Effector memory CD8-positive, alpha-beta T cell (primary cell): ENCODE measurements at regions not wholly inside any gene's neighbourhood (a gene's known extent, or its start where the extent isn't known, plus 50 kb on each side); places are given as distances from the start of the nearest gene placed in this dataset.

Experiments used
- ATAC-seq: fragments of 150-1000 bp; cut with Tn5 transposase; replicated peaks from 2 replicates; pipeline ENCODE4 v1.10.0; 2021; ENCODE audit warnings: mild to moderate bottlenecking, moderate library complexity
- DNase-seq, 3 experiments: peaks; one replicate each; pipeline ENCODE4 v3.0.0; 2021
- H3K27ac Mint-ChIP-seq, 2 donors: one replicate each; pipeline ENCODE4 v1.8.0; 2022; ENCODE audit warnings: mild to moderate bottlenecking in 2 of 2, mixed read lengths in 2 of 2, moderate library complexity in 2 of 2
- H3K27me3 Mint-ChIP-seq, 2 donors: one replicate each; pipeline ENCODE4 v1.8.0; 2022; ENCODE audit warnings: mixed read lengths in 2 of 2
- H3K36me3 Mint-ChIP-seq: one replicate; pipeline ENCODE4 v1.8.0; 2022; ENCODE audit warnings: mild to moderate bottlenecking, moderate library complexity, mixed read lengths; ENCODE audit not compliant: insufficient read depth
- H3K4me1 Mint-ChIP-seq, 2 donors: one replicate each; pipeline ENCODE4 v1.8.0; 2022; ENCODE audit warnings: low read depth in 2 of 2, mixed read lengths in 2 of 2
- H3K4me3 Mint-ChIP-seq, 2 donors: one replicate each; pipeline ENCODE4 v1.8.0; 2022; ENCODE audit warnings: mild to moderate bottlenecking in 2 of 2, mixed read lengths in 2 of 2, moderate library complexity in 2 of 2
- H3K9me3 Mint-ChIP-seq, 2 donors: one replicate each; pipeline ENCODE4 v1.8.0; 2022; ENCODE audit warnings: mixed read lengths in 2 of 2

DNA sequence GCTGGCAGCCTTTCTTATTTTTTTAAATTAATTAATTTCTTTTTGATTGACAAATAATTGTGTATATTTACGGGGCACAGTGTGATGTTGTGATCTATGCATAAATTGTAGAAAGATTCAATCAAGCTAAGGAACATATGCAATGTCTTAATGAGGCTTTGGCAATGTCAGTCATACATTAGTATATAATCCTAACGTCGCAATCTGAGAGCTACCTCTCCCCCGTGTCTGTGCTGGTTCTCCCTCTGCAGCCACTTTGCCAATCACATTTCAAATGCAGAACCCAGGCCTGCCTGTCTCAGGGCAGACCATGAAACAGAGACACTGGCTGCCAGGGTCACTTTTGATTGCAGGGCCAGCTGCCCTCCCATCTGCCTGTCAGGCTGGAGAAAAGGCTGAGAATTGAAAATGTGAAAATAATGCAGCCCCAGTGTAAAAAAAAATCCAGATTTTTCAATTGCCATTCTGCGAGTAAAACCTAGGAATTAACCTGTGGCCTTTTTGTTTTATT, 56.3 kb downstream of the SLC24A2 start:
- Mint-ChIP-seq H3K27ac (no peak overlapping the region), H3K9me3 (no peaks in the 10 kb centered on the region), H3K4me3 (no peak overlapping the region), H3K4me1 (no peaks in the 10 kb centered on the region), H3K36me3 (no peaks in the 10 kb centered on the region), H3K27me3 (no peaks in the 10 kb centered on the region)
- no peak for ATAC-seq
- DNase-seq = no peak

DNA sequence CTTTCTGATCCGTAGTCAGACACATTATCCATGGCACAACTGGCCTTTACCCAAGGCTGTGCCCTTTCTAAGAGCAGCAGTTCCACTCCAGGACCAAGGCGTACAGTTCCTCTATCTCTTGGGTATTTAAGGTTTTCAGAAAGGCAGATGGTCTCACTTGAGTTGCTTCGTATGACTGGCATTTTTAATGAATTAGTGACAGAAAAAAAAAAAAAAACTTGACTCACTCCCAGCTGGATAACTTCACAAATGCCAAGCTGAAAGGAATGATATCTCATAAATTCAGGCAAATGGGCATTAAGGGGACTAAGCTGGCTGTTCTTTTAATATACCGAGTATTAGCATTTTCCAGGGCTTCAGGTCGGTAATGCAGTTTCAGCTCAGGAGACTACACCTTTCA, 60.7 kb downstream of the SLC24A2 start:
- Mint-ChIP-seq H3K27me3 (no peaks in the 10 kb centered on the region), H3K4me3 (no peak overlapping the region), H3K27ac (no peak overlapping the region), H3K36me3 (no peaks in the 10 kb centered on the region), H3K4me1 (no peaks in the 10 kb centered on the region), H3K9me3 (no peaks in the 10 kb centered on the region)
- DNase-seq = no peak
- no peak for ATAC-seq

GRCh38 chr9:19725970-19726369, 62.9 kb downstream of the SLC24A2 start:
- Mint-ChIP-seq H3K4me1 (no peaks in the 10 kb centered on the region), H3K4me3 (no peak overlapping the region), H3K27ac (no peak overlapping the region), H3K36me3 (no peaks in the 10 kb centered on the region), H3K9me3 (no peaks in the 10 kb centered on the region), H3K27me3 (no peaks in the 10 kb centered on the region)
- DNase-seq (no peak), ATAC-seq (no peak)

- Mint-ChIP-seq H3K27me3 (no peaks in the 10 kb centered on the region), H3K4me3 (no peak overlapping the region), H3K9me3 (no peaks in the 10 kb centered on the region), H3K36me3 (no peaks in the 10 kb centered on the region), H3K27ac (no peak overlapping the region), H3K4me1 (no peaks in the 10 kb centered on the region)
- ATAC-seq = no peak
- no peak for DNase-seq
These were observed 68.5 kb downstream of the SLC24A2 start for GRCh38 chr9:19720377-19720776.

DNA sequence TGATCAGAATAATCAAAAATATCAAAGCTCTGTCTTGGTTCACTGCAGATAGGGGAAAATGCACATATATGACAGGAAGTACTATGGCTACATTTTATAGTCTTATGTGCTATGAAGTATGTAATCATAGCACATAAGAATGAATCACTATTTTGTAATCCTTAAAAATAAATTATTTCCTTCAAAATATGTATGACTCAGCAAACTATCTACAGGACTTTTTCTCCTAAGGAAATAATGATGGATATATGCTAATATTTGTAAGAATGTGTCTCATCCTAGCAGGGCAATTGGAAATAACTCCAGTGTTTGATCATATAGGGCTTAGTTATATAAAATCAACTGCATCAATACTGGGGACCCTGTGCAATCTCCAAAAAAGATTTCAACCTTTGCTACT, 85.1 kb downstream of the SLC24A2 start:
- Mint-ChIP-seq H3K9me3 (no peaks in the 10 kb centered on the region), H3K4me3 (no peak overlapping the region), H3K27me3 (no peaks in the 10 kb centered on the region), H3K27ac (no peak overlapping the region), H3K4me1 (no peaks in the 10 kb centered on the region), H3K36me3 (no peaks in the 10 kb centered on the region)
- DNase-seq (no peak), ATAC-seq (no peak)

GRCh38 chr9:19701991-19702390, 86.8 kb downstream of the SLC24A2 start:
- H3K4me3 Mint-ChIP-seq = no peak overlapping the region
- no peaks in the 10 kb centered on the region for H3K36me3 Mint-ChIP-seq
- H3K9me3 Mint-ChIP-seq = no peaks in the 10 kb centered on the region
- no peaks in the 10 kb centered on the region for H3K27me3 Mint-ChIP-seq
- ATAC-seq (no peak), DNase-seq (no peak)
- H3K27ac Mint-ChIP-seq = no peak overlapping the region
- no peaks in the 10 kb centered on the region for H3K4me1 Mint-ChIP-seq

DNA sequence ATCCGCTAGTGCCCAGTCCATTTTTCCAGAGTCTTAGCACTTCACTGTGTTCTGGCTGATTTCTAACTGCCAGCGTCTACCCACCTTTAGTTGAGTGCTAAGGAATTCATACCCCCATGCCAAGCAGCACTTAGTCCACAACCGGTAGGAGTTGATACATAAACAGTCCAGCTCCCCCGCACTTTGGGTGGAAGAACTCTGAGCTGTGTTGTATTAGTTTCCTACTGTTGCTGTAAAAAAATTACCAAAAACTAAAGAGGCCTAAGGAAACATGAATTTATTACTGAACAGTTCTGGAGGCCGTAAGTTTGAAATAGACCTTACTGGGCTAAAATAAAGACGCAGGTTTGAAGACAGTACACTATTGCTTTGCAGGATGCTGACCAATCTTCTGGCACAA, 87.6 kb downstream of the SLC24A2 start:
- no peaks in the 10 kb centered on the region for H3K27me3 Mint-ChIP-seq
- no peak for DNase-seq
- no peak for ATAC-seq
- H3K36me3 Mint-ChIP-seq = no peaks in the 10 kb centered on the region
- no peak overlapping the region for H3K27ac Mint-ChIP-seq
- no peaks in the 10 kb centered on the region for H3K9me3 Mint-ChIP-seq
- H3K4me3 Mint-ChIP-seq = no peak overlapping the region
- H3K4me1 Mint-ChIP-seq = no peaks in the 10 kb centered on the region

DNA sequence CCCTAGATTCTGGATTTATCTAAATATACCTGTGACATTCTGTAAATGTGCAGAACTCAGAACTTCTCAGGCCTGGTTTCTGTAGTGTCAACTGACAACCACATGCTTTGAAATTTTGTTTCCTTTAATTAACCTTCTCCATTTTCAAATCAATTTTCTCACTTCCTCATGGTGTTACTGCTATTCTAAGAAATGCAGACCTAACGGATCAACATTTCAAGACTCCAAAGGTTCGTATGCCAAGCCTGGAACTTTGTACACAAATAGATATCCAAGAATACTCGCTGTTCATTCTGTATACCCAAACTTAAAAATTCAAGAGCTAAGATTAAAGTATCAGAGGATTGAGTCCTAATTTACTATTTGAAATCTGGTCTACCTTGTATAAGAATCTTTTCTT, 88.1 kb downstream of the SLC24A2 start:
- ATAC-seq = no peak
- H3K36me3 Mint-ChIP-seq = no peaks in the 10 kb centered on the region

DNA sequence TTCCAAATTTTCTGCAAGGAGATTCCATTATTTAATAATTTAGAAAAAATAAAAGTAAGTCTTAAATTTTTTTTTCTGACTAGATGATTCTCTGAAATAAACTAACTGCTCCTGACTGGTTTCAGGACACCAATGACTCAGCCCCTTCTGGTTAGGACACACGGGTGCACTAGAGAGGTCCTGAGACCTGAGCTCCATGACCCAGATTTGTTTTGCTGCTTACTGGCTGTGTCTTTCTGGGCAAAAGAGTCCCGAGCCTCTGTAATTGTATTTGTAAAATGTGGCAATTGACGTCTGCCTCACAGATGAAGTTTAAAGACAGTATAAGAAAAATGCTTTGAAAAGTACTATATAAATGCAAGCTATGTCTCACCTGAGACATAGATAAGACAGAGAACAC, 89.1 kb downstream of the SLC24A2 start:
- no peak for DNase-seq
- Mint-ChIP-seq H3K27me3 (peaks cover 0 to 2% of the 10 kb centered on the region in 2 donors), H3K9me3 (no peaks in the 10 kb centered on the region), H3K4me3 (no peak overlapping the region), H3K36me3 (no peaks in the 10 kb centered on the region), H3K4me1 (no peaks in the 10 kb centered on the region), H3K27ac (no peak overlapping the region)
- ATAC-seq = no peak

More for the DNA sequence above, 88.1 kb downstream of the SLC24A2 start:
- Mint-ChIP-seq H3K27me3 (no peaks in the 10 kb centered on the region), H3K4me3 (no peak overlapping the region), H3K27ac (no peak overlapping the region), H3K9me3 (no peaks in the 10 kb centered on the region), H3K4me1 (no peaks in the 10 kb centered on the region)
- no peak for DNase-seq

GRCh38 chr9:19698960-19699359, 89.9 kb downstream of the SLC24A2 start:
- DNase-seq (no peak), ATAC-seq (no peak)
- Mint-ChIP-seq H3K27me3 (peaks cover 0 to 5% of the 10 kb centered on the region in 2 donors), H3K9me3 (no peaks in the 10 kb centered on the region), H3K36me3 (no peaks in the 10 kb centered on the region), H3K4me1 (no peaks in the 10 kb centered on the region), H3K27ac (no peak overlapping the region), H3K4me3 (no peak overlapping the region)

DNA sequence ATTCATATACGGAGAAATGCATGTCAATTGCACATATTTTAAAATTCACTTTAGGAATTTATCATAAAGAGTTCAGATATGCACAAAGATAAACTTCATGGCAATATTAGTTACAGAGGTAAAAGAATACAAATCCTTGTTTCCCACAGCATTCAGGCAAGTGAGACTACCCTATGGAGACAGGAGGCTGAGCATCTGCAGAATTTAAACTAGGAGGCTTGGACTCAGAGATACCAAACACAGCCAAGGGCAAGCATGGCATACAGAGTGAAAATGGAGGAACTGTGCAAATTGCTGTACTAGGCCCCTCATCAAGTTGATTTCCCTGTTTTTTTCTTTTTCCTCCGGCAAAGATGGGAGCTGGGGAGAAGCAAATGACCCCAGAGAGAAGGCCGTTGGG, 94.2 kb downstream of the SLC24A2 start:
- Mint-ChIP-seq H3K36me3 (no peaks in the 10 kb centered on the region), H3K4me3 (no peak overlapping the region), H3K4me1 (no peaks in the 10 kb centered on the region), H3K27me3 (peaks cover 0 to 5% of the 10 kb centered on the region in 2 donors), H3K9me3 (peaks cover 0 to 1% of the 10 kb centered on the region in 2 donors), H3K27ac (no peak overlapping the region)
- ATAC-seq = no peak
- no peak for DNase-seq

GRCh38 chr9:19690128-19690527, 98.7 kb downstream of the SLC24A2 start:
- Mint-ChIP-seq H3K9me3 (peaks cover 0 to 3% of the 10 kb centered on the region in 2 donors), H3K4me1 (no peaks in the 10 kb centered on the region), H3K27ac (no peak overlapping the region), H3K27me3 (peaks cover 0 to 12% of the 10 kb centered on the region in 2 donors), H3K36me3 (no peaks in the 10 kb centered on the region), H3K4me3 (no peak overlapping the region)
- DNase-seq (no peak), ATAC-seq (no peak)

DNA sequence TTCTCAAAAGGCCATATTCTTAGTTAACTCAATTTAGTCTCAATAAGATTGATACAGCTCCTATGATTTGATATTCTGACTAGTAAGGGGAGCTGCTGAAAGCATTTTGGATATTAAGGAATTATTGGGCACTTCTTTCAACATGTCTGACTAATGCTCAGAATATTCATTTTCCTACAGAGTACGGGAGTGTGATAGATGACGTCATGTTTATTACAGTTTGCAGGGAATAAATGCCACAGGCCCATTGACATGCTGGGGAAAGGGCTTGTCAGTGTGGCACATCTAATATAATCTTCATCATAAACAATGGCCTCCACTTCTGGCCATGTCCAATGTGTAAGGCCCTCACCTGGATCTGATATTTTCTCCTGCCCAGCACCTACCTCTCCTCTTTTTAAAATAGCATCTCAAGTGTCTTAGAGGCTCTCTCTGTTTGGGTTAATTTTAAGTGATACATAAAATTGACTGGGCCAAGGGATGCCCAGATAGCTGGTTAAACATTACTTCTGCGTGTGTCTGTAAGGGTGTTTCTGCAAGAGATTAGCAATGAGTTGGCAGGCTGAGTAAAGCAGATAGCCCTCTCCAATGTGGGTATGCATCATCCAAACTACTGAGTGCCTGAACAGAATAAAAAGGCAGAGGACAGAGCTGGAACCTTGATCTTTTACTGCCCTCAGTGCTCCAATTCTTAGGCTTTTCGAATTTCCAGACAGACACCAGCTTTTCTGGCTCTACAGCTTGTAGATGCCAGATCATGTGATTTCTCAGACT, 99.3 kb downstream of the SLC24A2 start:
- DNase-seq (no peak), ATAC-seq (no peak)
- Mint-ChIP-seq H3K27me3 (peaks cover 6 to 13% of the 10 kb centered on the region in 2 donors), H3K4me3 (no peak overlapping the region), H3K9me3 (peaks cover 0 to 3% of the 10 kb centered on the region in 2 donors), H3K36me3 (no peaks in the 10 kb centered on the region), H3K27ac (no peak overlapping the region), H3K4me1 (no peaks in the 10 kb centered on the region)

DNA sequence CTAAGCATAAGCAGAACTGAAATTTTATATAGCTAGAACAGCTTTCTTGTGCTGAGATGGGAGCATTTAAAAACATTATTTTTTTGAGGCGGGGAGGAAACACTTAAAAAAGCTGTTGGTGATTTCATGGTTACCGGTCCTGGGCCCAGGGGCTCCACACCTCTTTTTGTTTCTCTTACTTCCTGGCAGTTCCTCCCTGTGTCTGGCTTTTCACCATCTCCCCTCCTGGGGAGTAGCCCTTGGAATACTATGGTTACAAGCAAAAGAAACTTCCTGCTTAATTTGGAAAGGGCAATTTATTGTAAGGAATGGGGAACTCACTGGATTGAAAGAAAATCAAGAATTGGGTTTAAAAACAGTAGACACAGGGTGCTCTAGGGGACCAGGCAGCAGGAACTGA, 105.1 kb downstream of the SLC24A2 start:
- no peaks in the 10 kb centered on the region for H3K36me3 Mint-ChIP-seq
- DNase-seq = no peak
- H3K9me3 Mint-ChIP-seq = peaks cover 0 to 9% of the 10 kb centered on the region in 2 donors
- H3K27me3 Mint-ChIP-seq = peaks cover 16 to 20% of the 10 kb centered on the region in 2 donors
- H3K4me3 Mint-ChIP-seq = no peak overlapping the region
- no peaks in the 10 kb centered on the region for H3K4me1 Mint-ChIP-seq
- no peak overlapping the region for H3K27ac Mint-ChIP-seq
- ATAC-seq = no peak
